EH (cell line): ENCODE measurements at regions not wholly inside any gene's neighbourhood (a gene's known extent, or its start where the extent isn't known, plus 50 kb on each side); places are given as distances from the start of the nearest gene placed in this dataset.
"Not testable (repeated sequence)": the region's sequence is repeated elsewhere in the genome, so short reads cannot be mapped to it uniquely, and the experiment has no call there.

Source experiments
- DNase-seq: peaks from one replicate; pipeline ENCODE4 v3.0.0-alpha.2; 2015; ENCODE audit warnings: low read depth

DNA sequence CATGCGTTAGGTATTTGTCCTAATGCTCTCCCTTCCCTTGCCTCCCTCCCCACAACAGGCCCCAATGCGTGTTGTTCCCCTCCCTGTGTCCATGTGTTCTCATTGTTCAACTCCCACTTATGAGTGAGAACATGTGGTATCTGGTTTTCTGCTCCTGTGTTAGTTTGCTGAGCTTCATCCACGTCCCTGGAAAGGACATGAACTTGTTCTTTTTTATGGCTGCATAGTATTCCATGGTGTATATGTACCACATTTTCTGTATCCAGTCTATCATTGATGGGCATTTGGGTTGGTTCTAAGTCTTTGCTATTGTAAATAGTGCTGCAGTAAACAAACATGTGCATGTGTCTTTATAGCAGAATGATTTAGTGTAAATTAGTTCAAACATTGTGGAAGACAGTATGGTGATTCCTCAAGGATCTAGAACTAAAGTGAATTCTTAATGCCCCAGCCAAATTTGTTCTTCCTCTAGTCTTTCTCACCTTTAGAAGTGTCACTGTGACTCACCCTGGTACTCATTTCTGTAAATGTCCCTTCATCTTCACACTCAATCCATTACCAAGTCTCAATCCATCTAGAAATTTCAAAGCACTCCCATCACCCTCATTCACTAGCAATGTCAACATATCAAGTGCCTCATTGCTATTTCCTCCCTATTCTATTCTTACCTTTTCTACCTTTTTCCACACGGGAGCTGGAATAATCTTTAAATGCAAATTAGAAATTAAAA is 123.9 kb downstream of the MREG start:
- DNase-seq, result not testable (repeated sequence)

DNA sequence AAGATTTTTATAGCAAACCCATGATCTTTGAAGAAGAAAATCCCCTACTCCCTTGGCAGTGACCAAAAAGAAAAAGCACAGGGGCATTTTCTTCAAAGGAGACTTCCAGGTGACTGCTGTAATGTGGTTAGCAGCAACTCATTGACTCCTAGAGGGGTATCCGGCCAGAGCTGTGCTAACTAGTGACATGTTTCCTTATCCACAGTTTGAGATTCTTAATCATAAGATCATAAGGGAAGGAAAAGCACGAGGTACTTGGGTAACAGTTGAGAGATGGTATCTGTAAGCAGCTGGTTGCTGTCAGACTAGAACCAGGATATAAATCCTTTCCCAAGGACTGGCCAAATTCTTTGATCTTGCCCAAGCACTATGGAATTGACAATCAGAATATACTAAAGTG is 124.7 kb downstream of the MREG start:
- no peak for DNase-seq

DNA sequence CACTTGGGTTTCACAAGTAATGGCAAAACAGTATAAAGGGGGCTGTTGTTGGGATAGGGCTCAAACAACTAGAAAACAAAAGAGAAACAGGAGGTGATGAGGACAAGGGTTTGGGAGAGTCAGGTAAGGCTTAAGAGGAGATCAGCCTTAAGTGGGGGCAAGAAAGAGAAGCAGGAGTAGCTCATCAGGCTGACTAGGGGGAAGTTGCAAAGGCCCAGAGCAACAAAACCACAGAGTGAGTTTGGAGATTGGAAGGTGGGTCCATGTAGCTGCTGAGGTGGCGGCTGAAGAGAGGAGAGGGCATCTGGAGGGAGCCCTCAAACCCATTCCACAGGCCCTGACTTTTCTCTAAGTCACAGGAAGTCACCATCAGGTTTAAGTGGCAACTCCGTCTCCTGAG is 126.0 kb downstream of the MREG start:
- DNase-seq, result no peak

- DNase-seq, result no peak
These were observed 127.3 kb downstream of the MREG start for GRCh38 chr2:215886022-215886421.

DNA sequence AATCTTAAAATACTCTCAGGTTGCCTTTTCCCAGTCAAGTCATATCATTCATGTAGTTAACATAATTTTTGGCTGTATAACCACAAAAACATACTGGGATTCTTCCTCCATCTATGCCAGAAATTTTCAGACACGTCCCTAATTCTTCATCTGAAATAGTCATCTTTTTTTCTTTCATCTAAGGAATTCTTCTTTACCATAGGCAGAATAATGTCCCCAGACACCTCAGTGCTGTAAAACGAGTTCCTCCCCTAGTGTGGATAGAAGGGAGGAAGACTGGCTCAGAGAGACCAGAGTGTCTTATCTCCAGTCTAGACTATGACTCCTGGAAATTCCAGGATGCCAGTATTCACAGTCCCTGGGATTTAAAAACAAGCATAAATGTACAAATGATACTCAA is 127.8 kb downstream of the MREG start:
- DNase-seq, result no peak

- no peak for DNase-seq
These were observed 128.8 kb downstream of the MREG start for GRCh38 chr2:215884451-215885087.

GRCh38 chr2:215883799-215884198 is 129.6 kb downstream of the MREG start:
- DNase-seq, result no peak

GRCh38 chr2:215882689-215883088 is 130.7 kb downstream of the MREG start:
- peak; percentile 59 for DNase-seq

DNA sequence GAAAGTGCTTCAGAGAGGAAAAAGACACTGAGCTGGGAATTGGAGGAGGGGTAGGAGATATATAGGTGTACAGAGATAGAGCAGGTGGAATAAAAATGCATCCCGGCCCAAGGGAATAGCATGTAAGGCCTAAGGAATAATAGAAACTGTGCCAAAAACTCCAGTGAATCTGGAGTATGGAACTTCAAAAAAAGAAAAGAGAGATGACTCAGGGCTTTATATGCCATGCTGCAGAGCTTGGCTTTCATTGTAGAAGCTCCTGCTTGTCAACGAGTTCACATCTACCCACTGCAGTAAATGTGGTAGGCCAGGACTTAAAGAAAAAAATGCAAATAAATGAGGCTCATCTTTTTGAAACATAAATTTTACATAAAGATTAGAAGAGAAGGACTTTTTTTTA is 131.8 kb downstream of the MREG start:
- DNase-seq, result peak; percentile 51

DNA sequence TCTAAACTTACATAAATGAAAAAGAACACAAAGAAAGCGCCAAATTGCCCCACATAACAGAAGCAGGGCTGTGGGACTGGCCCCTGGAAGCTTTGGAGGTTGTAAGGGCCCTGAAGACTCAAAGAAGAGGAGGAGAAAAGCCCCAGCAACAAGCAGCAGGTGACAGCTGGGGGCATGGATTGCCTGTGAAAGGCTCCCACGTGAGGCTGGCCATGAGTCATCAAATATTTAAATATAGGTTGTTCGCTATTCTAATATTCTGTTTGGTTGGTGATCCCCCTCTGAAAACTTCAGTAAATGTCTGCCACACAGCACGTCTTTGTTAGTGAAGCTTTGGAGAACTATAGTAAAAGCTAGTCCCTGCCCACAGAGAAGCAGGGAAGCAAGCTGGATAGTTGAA is 132.4 kb downstream of the MREG start:
- DNase-seq, result no peak

DNA sequence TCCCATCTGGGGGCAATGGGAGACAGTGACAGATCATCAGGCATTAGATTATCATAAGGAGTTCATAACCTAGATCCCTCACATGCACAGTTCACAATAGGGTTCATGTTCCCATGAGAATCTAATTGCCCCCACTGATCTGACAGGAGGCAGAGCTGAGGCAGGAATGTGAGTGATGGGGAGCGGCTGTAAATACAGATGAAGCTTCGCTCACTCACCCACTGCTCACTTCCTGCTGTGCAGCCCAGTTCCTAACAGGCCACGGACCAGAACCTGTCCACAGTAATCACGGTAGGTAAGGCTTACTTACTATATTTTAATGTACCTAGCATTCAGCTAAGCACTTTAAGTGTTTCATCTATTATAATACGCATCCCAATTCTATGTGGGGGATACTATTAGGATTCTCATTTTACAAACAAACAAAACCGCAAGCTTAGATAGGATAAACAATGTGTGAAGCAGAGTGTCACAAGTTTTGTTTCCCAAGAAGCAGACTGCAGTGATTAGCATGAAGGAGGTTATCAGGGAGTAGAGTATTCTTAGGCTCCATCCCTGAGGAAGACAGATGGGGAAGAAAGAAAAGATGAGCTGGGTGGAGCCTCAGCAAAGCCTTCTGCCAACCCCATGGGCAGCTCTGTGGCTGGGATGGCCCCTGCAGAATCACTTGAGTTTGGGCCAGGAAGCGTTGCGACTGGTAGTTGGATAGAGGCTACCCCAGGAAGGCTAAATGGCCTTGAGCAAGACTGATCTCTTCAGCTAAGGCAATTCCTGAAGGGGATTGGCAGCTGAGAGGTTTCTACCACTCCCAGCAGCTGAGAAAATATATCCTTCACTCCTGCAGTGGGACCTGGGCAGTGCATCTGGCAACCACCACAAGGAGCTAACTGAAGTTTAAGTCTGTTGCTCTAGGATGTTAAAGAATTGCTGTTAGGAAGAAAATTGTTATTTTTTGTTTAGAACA is 133.1 kb downstream of the MREG start:
- no peak for DNase-seq

- no peak for DNase-seq
These were observed 134.0 kb downstream of the MREG start for GRCh38 chr2:215879331-215879730.

GRCh38 chr2:215878476-215879063 is 134.8 kb downstream of the MREG start:
- peak; percentile 80 for DNase-seq

DNA sequence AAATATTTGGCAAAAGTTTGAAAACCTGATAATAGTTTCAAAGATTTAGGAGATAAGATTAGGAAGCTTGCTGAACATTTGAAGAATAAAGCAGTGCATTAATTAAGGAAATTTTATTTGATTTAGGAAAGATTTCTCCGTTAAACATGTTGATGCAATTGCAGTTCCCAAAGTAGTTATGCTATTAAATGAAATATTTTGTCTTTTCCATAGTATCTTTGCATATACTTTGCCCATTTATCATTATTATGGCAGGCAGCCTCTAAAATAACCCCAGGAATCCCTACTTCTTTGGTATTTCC is 136.5 kb downstream of the MREG start:
- DNase-seq, result no peak

GRCh38 chr2:215876139-215876936 is 137.0 kb downstream of the MREG start:
- DNase-seq, result no peak

GRCh38 chr2:215874418-215874817 is 138.9 kb downstream of the MREG start:
- DNase-seq, result peak; percentile 26

DNA sequence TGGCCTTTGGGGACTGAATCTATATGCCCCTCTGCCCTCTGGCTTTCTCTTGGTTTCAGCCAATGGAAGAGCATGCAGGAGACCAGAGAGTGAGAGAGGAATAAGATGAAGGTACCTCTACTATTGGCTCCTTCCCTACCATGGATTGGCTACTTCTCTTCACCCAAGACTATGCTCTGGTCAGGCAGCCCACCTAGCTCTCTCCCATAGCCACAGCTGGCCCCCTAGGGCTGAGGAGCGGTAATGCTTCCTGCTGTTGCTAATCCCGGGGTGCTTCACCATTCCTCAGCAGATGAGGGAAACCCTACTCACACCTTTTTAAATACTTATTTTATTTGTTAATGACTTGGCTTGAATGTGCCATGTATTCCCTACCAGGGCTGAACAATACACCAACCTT is 142.4 kb downstream of the MREG start:
- DNase-seq, result no peak

GRCh38 chr2:215870088-215870490 is 143.3 kb downstream of the MREG start:
- peak; percentile 82 for DNase-seq

- DNase-seq, result peak; percentile 22
These were observed 144.4 kb downstream of the MREG start for GRCh38 chr2:215868846-215869543.

DNA sequence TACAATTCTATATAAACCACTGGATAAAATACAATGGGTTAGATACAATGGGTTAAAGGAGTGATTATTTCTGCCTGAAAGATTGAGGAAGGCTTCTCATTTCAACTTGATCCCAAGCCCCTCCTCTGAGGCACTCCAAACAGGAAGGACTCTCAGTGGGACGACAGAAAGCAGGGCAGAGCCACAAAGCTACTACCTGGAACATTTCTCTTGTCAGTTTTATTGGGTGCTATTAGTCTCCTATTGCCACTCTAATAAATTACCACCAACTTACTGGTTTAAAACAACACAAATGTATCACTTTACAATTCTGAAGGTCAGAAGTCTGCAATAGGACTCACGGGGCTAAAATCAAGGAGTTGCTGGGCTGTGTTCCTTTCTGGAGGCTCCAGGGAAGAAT is 146.7 kb downstream of the MREG start:
- no peak for DNase-seq

- DNase-seq, result no peak
These were observed 149.7 kb downstream of the MREG start for GRCh38 chr2:215863687-215864086.
